HG03039 (cell line): ENCODE measurements at regions not wholly inside any gene's neighbourhood (a gene's known extent, or its start where the extent isn't known, plus 50 kb on each side); places are given as distances from the start of the nearest gene placed in this dataset.

Experiments used
- ATAC-seq: cut with Tn5 transposase; IDR thresholded peaks from one replicate; pipeline ENCODE4 v1.9.1; 2021; ENCODE audit warnings: mild to moderate bottlenecking, moderate library complexity; ENCODE audit not compliant: unreplicated experiment

DNA sequence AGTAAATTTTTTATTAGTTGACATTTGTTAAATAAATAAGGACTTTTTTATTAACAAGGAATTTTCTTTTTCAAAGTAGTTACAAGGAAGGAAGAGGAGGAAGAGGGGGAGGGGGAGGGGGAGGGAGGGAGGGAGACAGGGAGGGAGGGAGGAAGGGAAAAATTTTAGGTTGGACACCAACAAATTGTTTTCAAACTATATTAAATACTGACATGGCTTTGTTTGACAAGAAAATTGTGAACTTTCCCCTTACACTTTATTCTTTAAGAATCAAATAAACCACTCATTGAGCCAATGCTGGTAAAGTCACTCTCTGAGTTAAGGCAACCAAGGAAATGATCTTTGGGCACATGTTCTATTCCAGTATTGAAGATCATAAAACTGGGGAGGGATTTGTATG is 115.7 kb upstream of the PPP2R3A start:
- ATAC-seq, result no peak

DNA sequence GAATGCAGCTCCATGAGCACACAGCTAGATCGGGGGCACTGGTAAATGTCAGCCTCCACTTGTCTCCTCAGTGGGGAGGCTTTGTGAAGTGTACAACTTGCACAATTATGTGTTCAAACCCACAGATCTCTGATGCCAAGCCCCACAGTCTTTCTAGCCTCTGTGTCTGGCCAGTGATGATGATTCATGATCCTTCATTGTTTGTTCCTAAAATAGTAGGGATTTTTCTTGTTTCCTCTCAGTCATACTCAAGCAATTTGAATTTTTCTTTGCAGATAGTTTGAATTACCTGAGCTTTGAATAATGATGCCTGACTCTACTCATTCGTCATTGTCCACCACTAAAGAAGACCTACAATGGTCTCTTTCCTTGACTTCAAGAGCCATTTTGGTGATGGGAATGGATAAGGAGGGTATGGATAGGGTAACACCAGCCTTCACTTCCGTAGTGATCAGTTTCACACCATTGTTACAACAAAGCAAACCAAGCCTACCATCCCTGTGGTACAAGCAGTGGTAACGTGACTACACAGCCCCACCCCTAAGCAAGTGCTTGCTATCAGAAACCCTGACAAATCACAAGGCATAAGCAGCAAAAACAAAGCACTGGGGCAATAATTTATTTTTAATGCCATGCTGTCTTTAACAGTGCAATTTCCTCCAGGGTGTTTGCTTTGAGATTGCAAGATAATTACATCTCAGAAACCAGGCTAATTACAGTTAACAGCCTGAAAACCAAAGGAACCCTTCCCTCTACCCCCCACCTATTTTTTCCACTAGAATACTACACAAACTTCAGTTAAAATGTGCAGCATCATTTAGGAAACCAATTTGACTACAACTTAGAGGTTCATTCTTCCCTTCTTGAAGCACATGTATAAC is 114.1 kb upstream of the PPP2R3A start:
- no peak for ATAC-seq

GRCh38 chr3:135853981-135854380 is 111.5 kb upstream of the PPP2R3A start:
- ATAC-seq, result no peak

DNA sequence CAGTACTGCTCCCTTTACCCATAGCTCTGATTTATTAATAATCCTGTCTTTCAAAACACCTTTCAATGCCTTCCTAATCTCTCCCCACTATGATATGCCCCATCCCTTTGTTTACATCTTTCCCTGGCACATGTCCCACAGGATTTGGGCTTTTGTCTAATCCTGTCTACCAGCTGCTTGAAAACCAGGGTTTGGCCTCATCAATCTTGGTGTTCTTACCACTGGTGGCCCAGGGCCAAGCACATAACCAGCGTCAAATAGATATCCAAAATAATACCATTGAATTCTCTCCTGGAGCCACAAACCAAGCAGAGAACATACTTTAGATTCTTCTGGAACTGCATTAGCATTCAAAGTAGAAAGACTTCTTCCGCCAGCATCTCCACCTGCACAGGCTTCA is 104.8 kb upstream of the PPP2R3A start:
- ATAC-seq, result no peak

GRCh38 chr3:135862361-135862760 is 103.2 kb upstream of the PPP2R3A start:
- no peak for ATAC-seq

DNA sequence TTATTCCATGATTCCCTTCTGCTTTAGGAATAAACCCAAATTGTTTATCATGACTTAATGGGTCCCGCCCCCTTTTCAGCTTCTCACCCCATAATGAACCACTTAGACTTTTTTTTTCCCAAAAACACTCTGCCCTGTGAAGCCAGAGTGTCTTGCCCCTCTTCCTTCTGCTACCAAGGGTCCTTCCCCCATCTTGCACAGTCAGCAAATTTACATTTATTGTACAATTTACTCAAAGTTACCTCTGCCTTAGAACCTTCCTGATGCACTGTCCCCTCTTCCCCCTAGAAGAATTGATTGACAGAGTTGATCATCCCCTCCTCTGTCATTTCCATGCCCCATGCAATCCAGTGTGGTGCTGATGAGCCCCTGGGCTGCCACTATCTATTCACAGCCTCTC is 101.5 kb upstream of the PPP2R3A start:
- ATAC-seq, result no peak

GRCh38 chr3:135865085-135865484 is 100.4 kb upstream of the PPP2R3A start:
- no peak for ATAC-seq

DNA sequence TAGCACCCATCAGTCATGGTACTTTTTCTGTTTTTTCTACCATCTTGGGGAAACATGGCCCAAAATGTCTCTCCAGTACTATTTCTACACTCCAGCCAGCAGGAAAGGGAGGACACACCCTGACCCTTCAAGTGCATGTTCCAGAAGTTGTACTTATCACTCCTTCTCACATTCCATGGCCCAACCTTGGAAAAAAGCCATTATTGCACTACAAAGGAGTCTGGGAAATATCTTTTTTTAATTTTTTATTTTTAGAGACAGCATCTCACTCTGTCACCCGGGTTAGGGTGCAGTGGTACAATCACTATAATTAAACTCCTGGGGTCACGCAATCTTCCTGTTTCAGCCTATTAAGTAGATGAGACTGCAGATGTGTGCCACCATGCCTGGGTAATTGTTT is 100.0 kb upstream of the PPP2R3A start:
- no peak for ATAC-seq

GRCh38 chr3:135867911-135868310 is 97.6 kb upstream of the PPP2R3A start:
- no peak for ATAC-seq

GRCh38 chr3:135868801-135869200 is 96.7 kb upstream of the PPP2R3A start:
- ATAC-seq, result no peak

DNA sequence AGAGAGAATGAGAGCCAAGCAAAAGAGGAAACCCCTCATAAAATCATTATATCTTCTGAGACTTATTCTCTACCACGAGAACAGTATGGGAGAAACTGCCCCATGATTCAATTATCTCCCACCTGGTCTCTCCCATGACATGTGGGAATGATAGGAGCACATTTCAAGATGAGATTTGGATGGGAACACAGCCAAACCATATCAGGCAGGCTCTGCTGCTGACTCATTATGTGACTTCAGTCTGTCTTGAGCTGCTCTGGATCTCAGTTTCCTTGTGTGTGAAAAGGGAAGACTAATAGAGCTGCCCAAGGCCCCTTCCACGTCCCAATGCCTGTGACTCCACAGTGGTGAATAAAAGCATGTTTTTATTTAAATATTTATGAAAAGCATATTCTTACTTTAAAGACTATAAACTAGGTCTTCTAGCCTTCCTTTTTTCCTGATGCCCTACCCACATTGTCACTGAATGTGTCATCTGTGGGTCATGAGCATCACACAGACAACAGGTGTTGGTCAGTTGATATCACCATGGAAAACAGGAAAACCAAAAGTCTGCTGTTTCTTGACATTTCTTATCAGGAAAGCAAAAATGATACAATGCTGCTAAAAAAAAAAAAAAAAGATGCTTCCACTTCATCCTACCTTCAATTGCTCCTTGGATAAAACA is 96.0 kb upstream of the PPP2R3A start:
- no peak for ATAC-seq

DNA sequence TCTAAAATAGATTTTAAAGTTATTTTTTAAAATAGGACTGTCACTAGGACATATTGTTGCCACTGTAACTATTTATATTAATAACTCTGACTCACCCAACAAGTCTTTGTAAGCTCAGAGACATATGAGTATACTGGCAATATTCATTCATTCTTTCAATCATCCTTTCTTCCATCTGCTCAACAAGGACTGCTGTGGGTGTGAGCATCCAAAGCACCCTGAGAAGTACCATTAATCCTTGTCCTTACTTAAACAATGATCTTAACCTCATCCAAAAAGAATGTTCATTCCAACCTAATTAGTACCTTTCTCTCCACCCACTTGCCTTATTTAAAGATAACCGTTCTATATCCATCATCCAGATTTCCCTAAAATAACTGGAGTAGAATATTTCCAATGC is 94.2 kb upstream of the PPP2R3A start:
- no peak for ATAC-seq

DNA sequence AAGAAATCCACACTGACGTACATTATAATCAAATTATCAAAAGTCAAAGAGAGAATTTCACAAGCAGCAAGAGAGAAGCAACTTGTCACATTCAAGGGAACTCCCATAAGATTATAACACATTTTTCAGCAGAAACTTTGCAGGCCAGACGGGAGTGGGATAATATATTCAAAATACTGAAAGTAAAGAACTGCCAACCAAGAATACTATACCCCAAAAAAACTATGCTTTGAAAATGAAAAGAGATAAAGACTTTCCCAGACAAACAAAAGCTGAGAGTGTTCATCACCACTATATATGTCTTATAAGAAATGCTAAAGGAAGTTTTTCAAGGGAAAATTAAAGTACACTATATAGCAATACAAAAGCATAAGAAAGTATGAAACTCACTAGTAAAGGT is 91.5 kb upstream of the PPP2R3A start:
- ATAC-seq, result no peak

DNA sequence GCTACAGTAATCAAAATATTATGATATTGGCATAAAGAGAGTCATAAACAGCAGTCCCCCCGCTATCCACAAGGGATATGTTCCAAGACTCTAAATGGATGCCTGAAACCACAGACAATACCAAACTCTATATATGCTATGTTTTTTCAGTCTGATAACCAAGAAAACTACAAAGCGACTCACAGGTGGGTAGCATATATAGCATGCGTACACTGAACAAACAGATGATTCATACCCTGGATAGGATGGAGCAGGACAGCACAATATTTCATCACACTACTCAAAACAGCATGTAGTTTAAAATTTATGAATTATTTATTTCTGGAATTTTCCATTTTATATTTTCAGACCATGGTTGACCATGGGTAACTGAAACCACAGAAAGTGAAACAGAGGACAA is 87.0 kb upstream of the PPP2R3A start:
- no peak for ATAC-seq

DNA sequence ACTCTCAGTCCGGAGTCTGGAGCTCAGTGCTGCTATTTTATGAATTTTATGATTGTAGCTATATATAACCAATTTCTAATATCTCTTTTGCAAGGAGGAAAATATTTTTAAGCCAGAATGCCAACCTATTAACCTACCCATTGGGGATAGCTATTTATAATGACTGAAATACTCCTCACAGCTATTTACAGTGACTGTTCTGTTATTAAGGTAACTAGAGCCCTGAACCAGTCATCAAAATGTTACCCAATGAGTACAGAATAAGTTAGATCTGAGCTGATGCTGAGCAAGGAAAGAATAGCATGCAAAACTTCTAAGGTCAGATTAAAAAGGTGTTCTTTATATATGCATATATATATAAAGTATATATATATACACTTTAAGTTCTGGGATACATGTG is 79.6 kb upstream of the PPP2R3A start:
- ATAC-seq, result no peak

- no peak for ATAC-seq
These were observed 78.3 kb upstream of the PPP2R3A start for GRCh38 chr3:135887220-135887619.

DNA sequence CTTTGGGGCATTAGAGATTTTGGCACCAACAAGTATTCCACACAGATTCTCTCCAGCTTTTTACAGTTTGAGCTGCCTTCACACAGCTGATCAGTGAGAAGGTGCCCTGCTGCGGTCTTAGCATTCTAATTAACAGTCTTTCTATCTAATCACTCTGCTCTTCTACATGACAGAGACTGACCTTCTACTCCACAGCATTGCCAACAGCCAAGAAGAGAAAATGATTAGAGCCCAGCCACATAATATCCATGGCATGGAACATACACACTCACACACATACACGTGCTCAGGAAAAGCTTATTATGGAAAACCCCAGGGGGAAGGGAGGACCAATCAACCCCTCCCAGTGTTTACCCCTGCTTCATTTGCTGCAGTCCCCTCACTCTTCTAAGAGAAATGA is 76.1 kb upstream of the PPP2R3A start:
- no peak for ATAC-seq

GRCh38 chr3:135891121-135891520 is 74.4 kb upstream of the PPP2R3A start:
- no peak for ATAC-seq

GRCh38 chr3:135895106-135895733 is 70.3 kb upstream of the PPP2R3A start:
- no peak for ATAC-seq

DNA sequence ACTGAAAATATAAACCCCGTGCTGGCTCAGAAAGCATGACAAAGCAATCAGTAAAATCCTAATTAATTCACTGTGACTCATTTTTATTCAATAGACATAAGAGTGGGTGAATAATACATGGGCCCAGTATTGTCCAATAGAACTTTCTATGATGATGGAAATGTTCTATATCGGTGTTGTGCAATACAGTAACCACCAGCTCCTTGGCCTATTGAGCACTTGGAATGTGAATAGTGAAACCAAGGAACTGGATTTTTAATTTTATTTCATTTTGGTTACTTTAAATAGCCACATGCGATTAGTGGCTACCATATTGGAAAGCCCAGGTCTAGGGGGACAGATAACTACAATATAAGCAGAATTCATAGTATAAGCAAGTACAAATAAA is 69.8 kb upstream of the PPP2R3A start:
- no peak for ATAC-seq

GRCh38 chr3:135896613-135897012 is 68.9 kb upstream of the PPP2R3A start:
- ATAC-seq, result no peak

GRCh38 chr3:135897715-135898114 is 67.8 kb upstream of the PPP2R3A start:
- ATAC-seq, result no peak
